Stomach (tissue), 8 donors: ENCODE measurements at regions not wholly inside any gene's neighbourhood (a gene's known extent, or its start where the extent isn't known, plus 50 kb on each side); places are given as distances from the start of the nearest gene placed in this dataset.

ENCODE experiments used
- DNase-seq, 2 donors: peaks; one replicate each; pipeline versions ENCODE4 v3.0.0 to v3.0.0-alpha.2; 2013 to 2019
- H3K27ac ChIP-seq, 5 donors: fragments of 200-600 bp in 4 of 5; sonication (generic) in 4 of 5; one replicate each; pipeline ENCODE4 v1.5.1; 2013 to 2019; ENCODE audit warnings: mild to moderate bottlenecking in 1 of 5, moderate library complexity in 1 of 5
- H3K27me3 ChIP-seq, 3 donors: fragments of 200-600 bp; sonication (generic); one replicate each; pipeline ENCODE4 v1.5.1; 2017 to 2019; ENCODE audit warnings: mixed run types in 1 of 3
- H3K36me3 ChIP-seq, 4 donors: fragments of 200-600 bp; sonication (generic); 1 replicate in 3 of 4; 2 replicates in 1 of 4; pipeline ENCODE4 v1.5.1; 2016 to 2019
- H3K4me1 ChIP-seq, 4 donors: fragments of 200-600 bp; sonication (generic); one replicate each; pipeline ENCODE4 v1.5.1; 2016 to 2019
- H3K4me3 ChIP-seq, 4 donors: fragments of 200-600 bp; sonication (generic) in 3 of 4; one replicate each; pipeline ENCODE4 v1.5.1; 2016 to 2019; ENCODE audit warnings: mild to moderate bottlenecking in 1 of 4
- H3K9me3 ChIP-seq, 4 donors: fragments of 200-600 bp; sonication (generic); one replicate each; pipeline ENCODE4 v1.5.1; 2016 to 2019
- EP300 ChIP-seq: sonication (generic); formaldehyde crosslinking; IDR thresholded peaks from one replicate; pipeline ENCODE4 v1.6.1; 2017; ENCODE audit warnings: antibody characterized with exemption
- POLR2A ChIP-seq, 4 donors: fragments of 450-650 bp; IDR thresholded peaks; one replicate each; pipeline ENCODE4 v1.6.1; 2016; ENCODE audit warnings: antibody characterized with exemption in 4 of 4, control low read depth in 2 of 4, mild to moderate bottlenecking in 1 of 4, moderate library complexity in 1 of 4
- POLR2AphosphoS5 ChIP-seq, 3 donors: sonication (generic); formaldehyde crosslinking; IDR thresholded peaks; one replicate each; pipeline ENCODE4 v1.6.1; 2016; ENCODE audit warnings: antibody characterized with exemption in 3 of 3
- WGBS, 5 donors: extraction: QIAGEN DNeasy Blood & Tissue Kit in 3 of 5; methylation state at CpG; one replicate each; pipeline versions ENCODE4 v1.1.5 to v1.1.7; 2013 to 2018; 5-methylcytosine and 5-hydroxymethylcytosine counted together
- intact Hi-C: fragments of 100-400 bp; cut with DNase I; formaldehyde crosslinking; loops from one replicate; pipeline ENCODE4 v1.15.1; 2023; ENCODE audit warnings: low total_unique reads
- TF ChIP-seq, protein P1 (sequence below), 7 experiments: fragments of 450-650 bp in 4 of 7; fragments of 200-600 bp in 3 of 7; sonication (generic) in 3 of 7; IDR thresholded peaks; one replicate each; pipeline ENCODE4 v1.5.1; 2016 to 2019; ENCODE audit warnings: antibody characterized with exemption in 7 of 7, control low read depth in 2 of 7, mild to moderate bottlenecking in 1 of 7
- donor health status: healthy with polysubstance abuse.
- donor health status: Bipolar disorder and iron deficiency.
- donor health status: healthy.

DNA sequence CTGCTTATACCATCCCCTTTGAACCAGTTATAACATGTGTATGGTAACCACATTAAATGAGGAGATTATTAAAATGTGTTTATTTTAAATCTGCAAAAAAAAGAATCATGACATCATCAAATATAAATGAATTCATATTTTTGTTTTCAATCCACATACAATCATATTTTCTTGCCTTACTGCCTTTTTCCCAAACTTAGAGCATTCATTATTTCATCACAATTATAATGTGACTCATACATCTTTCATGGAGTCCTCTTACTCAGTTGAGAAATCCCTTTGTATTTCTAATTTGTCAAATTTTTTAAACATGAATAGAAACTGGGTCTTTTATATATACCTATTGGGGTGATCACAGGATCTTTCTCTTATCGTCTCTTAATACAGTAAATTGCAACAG is 909.6 kb downstream of the DSC3 start:
- H3K27ac ChIP-seq: no peak overlapping the region
- no peaks in the 10 kb centered on the region for H3K4me1 ChIP-seq
- no peak overlapping the region for H3K4me3 ChIP-seq
- 90 to 95% (median 91%) methylated on average over 1 of the region's 1 CpG for WGBS, 5 donors
- intact Hi-C loops: no loop called here
- TF ChIP-seq POLR2A (IDR thresholded peaks at IDR 0.05): no peak
- no peak for TF ChIP-seq POLR2AphosphoS5 (IDR thresholded peaks at IDR 0.05)
- TF ChIP-seq EP300: no peak
- TF ChIP-seq, protein P1, sequence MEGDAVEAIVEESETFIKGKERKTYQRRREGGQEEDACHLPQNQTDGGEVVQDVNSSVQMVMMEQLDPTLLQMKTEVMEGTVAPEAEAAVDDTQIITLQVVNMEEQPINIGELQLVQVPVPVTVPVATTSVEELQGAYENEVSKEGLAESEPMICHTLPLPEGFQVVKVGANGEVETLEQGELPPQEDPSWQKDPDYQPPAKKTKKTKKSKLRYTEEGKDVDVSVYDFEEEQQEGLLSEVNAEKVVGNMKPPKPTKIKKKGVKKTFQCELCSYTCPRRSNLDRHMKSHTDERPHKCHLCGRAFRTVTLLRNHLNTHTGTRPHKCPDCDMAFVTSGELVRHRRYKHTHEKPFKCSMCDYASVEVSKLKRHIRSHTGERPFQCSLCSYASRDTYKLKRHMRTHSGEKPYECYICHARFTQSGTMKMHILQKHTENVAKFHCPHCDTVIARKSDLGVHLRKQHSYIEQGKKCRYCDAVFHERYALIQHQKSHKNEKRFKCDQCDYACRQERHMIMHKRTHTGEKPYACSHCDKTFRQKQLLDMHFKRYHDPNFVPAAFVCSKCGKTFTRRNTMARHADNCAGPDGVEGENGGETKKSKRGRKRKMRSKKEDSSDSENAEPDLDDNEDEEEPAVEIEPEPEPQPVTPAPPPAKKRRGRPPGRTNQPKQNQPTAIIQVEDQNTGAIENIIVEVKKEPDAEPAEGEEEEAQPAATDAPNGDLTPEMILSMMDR (IDR thresholded peaks at IDR 0.05): no peak
- peaks cover 0 to 9% (median 6%) of the 10 kb centered on the region in 4 donors for H3K9me3 ChIP-seq
- no peaks in the 10 kb centered on the region for H3K36me3 ChIP-seq
- no peaks in the 10 kb centered on the region for H3K27me3 ChIP-seq
- no peak for DNase-seq

DNA sequence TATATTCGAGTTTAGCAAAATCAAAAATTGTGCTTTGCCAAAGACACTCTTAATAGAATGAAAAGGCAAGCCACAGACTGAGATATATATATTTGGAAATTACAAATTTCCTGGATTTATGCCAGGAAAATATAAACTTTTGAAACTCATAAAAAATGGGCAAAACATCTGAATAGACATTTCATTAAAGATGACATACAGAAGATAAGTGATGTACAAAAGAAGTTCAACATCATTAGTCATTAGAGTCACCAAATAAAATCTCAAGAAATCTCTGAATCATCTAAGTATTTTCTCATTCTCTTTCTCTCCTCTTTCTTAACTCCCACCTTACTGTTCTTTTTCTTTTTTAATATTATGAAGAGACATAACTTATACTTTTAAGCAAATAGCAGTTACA is 921.1 kb downstream of the DSC3 start:
- intact Hi-C loops: no loop called here
- no peaks in the 10 kb centered on the region for H3K27me3 ChIP-seq
- H3K9me3 ChIP-seq: peaks cover 0 to 12% (median 8%) of the 10 kb centered on the region in 4 donors
- H3K4me1 ChIP-seq: no peaks in the 10 kb centered on the region
- H3K27ac ChIP-seq: no peak overlapping the region
- 50 to 65% (median 56%) methylated on average over 1 of the region's 1 CpG for WGBS, 5 donors
- H3K4me3 ChIP-seq: no peak overlapping the region
- no peak for DNase-seq
- no peaks in the 10 kb centered on the region for H3K36me3 ChIP-seq
- TF ChIP-seq, protein P1 (IDR thresholded peaks at IDR 0.05): no peak
- TF ChIP-seq POLR2AphosphoS5 (IDR thresholded peaks at IDR 0.05) (no peak), EP300 (no peak), POLR2A (IDR thresholded peaks at IDR 0.05) (no peak)

DNA sequence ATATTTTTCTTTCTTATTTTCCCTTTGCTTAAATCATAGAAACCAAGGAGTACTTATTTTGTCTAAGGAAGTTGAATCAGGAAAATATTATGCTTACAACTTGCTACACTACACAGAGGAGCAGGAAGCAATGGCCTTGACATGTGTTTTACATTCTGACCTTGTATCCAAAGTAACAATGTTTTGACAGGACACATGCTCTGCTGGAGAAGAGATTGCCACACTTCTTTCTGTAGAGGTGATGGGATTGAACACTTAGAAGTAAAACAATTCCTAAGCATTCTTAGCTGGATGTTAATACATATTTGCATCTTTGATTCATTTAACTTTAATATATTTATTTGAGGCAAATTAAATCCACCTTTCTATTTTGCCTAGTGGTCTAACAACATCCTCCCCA is 929.1 kb downstream of the DSC3 start:
- H3K27me3 ChIP-seq: no peaks in the 10 kb centered on the region
- DNase-seq: peak in 1 of 2 donors; percentile 4
- H3K36me3 ChIP-seq: no peaks in the 10 kb centered on the region
- H3K4me1 ChIP-seq: no peaks in the 10 kb centered on the region
- H3K27ac ChIP-seq: no peak overlapping the region
- intact Hi-C loops: no loop called here
- TF ChIP-seq EP300: no peak
- no peak for TF ChIP-seq POLR2AphosphoS5 (IDR thresholded peaks at IDR 0.05)
- TF ChIP-seq, protein P1 (IDR thresholded peaks at IDR 0.05): no peak
- no peak overlapping the region for H3K4me3 ChIP-seq
- H3K9me3 ChIP-seq: peaks cover 0 to 4% (median 0%) of the 10 kb centered on the region in 4 donors

DNA sequence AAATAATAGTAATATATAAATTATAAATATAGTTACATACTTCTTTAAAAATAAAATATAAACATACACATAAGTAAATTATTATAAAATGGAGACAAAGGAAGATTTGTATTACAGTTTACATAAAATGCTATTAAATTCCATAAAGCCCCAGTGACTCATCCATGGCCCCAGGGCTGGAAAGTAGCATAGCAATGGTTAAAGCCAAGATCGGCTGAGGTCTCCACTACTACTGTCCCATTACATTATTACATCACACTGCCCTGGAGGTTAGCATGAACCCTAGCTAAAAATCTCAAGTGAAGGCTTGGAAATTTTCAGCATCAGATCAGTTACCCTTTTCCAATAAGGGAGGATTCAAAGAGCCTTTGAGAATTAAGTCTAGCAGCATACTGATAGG is 936.2 kb downstream of the DSC3 start:
- H3K36me3 ChIP-seq: no peaks in the 10 kb centered on the region
- H3K9me3 ChIP-seq: no peaks in the 10 kb centered on the region
- no peaks in the 10 kb centered on the region for H3K27me3 ChIP-seq
- intact Hi-C loops: no loop called here
- WGBS, 5 donors: 75 to 90% (median 86%) methylated on average over 1 of the region's 1 CpG
- TF ChIP-seq POLR2A (IDR thresholded peaks at IDR 0.05): no peak
- TF ChIP-seq EP300: no peak
- TF ChIP-seq POLR2AphosphoS5 (IDR thresholded peaks at IDR 0.05): no peak
- TF ChIP-seq, protein P1 (IDR thresholded peaks at IDR 0.05): no peak
- H3K4me1 ChIP-seq: no peaks in the 10 kb centered on the region
- DNase-seq: no peak
- H3K4me3 ChIP-seq: no peak overlapping the region
- H3K27ac ChIP-seq: no peak overlapping the region

DNA sequence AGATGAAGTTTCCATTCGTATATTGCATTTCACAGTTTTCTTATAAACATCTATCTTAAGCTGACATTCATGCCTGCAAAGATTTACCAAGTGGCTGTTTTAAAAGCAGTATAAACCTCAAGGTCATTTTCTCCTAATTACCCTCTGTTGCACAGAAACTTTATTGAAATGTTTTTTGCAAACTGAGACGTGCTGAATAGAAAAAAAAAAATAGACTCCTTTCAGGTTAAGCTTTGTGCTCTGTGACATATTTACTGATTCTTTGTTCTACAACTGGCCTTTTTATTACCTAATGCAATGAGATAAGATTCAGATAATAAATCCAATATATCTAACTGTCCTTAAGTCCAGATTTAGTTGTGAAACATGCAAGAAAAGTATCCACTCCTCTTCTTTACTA is 938.7 kb downstream of the DSC3 start:
- intact Hi-C loops: no loop called here
- Histone ChIP-seq H3K27me3 (no peaks in the 10 kb centered on the region), H3K4me1 (no peaks in the 10 kb centered on the region), H3K36me3 (no peaks in the 10 kb centered on the region), H3K4me3 (no peak overlapping the region), H3K27ac (no peak overlapping the region), H3K9me3 (no peaks in the 10 kb centered on the region)
- DNase-seq: no peak
- TF ChIP-seq POLR2AphosphoS5 (IDR thresholded peaks at IDR 0.05) (no peak), EP300 (no peak), POLR2A (IDR thresholded peaks at IDR 0.05) (no peak)
- TF ChIP-seq, protein P1 (IDR thresholded peaks at IDR 0.05): no peak
- WGBS, 5 donors: 24 to 44% (median 38%) methylated on average over 2 of the region's 2 CpGs
